B cell (primary cell): ENCODE measurements at regions not wholly inside any gene's neighbourhood (a gene's known extent, or its start where the extent isn't known, plus 50 kb on each side); places are given as distances from the start of the nearest gene placed in this dataset.
"Not testable (repeated sequence)": the region's sequence is repeated elsewhere in the genome, so short reads cannot be mapped to it uniquely, and the experiment has no call there.

Experiments
- CTCF ChIP-seq: fragments of 200-600 bp; IDR thresholded peaks from one replicate; pipeline ENCODE4 v1.8.0; 2022; ENCODE audit warnings: antibody characterized with exemption, mild to moderate bottlenecking
- EZH2 ChIP-seq: IDR thresholded peaks from 2 replicates; pipeline ENCODE4 v1.6.1; 2012; ENCODE audit warnings: borderline replicate concordance, low read depth, mild to moderate bottlenecking, moderate library complexity, low read length; ENCODE audit not compliant: insufficient read depth, poor library complexity, severe bottlenecking

DNA sequence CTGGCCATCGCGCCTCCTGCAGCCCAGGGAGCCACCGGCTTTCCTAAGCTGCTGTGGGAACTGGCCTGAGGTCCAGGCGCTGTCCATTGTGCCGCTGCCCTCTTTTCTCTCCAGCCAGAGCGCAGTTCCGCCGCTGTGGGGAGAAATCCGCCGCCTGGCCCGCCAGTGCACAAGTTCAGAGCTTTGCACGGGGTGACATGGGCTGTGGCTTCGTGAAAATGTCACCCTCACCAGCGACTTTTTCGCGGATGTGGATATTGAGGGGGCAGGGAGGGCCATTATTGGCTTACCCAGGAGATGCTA lies 97.5 kb upstream of the ZNF722 start:
- not testable (repeated sequence) for TF ChIP-seq CTCF, EZH2
